ENCODE measurements at regions not wholly inside any gene's neighbourhood (a gene's known extent, or its start where the extent isn't known, plus 50 kb on each side); places are given as distances from the start of the nearest gene placed in this dataset.

DNA sequence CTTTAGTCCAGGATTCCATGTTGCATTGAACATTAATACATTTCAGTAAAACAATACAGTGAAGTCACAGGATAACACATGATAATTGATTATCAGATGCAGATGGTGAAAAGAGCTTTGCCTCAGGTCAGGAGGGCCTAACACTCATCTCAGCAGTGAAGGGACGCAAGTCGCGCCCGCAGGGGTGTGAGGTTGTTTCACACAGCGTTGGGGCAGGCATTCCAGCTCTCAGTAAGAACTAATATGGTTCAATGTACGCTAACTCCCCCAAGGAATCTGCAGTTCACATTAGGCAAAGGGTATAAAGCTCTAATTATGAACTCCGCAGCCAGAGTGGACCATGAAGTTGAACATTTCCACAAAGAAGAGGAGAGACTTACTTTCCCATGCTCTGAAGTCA is 53.1 kb upstream of the ATL2 start:
- Histone ChIP-seq H3K4me3 (ENCODE audit: low read length) (no peak overlapping the region), H3K9me3 (ENCODE audit: control insufficient read depth, insufficient read depth, low read length) (no peaks in the 10 kb centered on the region), H3K4me2 (ENCODE audit: low read length) (no peak overlapping the region), H3F3A (ENCODE audit: control insufficient read depth, insufficient read depth) (no peaks in the 10 kb centered on the region), H3K9me2 (replicated peaks; ENCODE audit: control insufficient read depth, low read length) (no peaks in the 10 kb centered on the region), H3K36me3 (ENCODE audit: control insufficient read depth, low read length) (no peaks in the 10 kb centered on the region), H3K27me3 (ENCODE audit: control insufficient read depth, low read length) (no peaks in the 10 kb centered on the region), H4K20me1 (ENCODE audit: control insufficient read depth, insufficient read depth, low read depth, low read length) (no peaks in the 10 kb centered on the region), H3K27ac (ENCODE audit: low read depth, low read length) (no peak overlapping the region), H3K79me2 (ENCODE audit: control insufficient read depth, low read length) (no peaks in the 10 kb centered on the region), H3K4me1 (ENCODE audit: control insufficient read depth, low read length) (no peaks in the 10 kb centered on the region)
- TF ChIP-seq EZH2phosphoT487 (IDR thresholded peaks at IDR 0.05; ENCODE audit: borderline replicate concordance, low read length) = no peak

GRCh38 chr2:38427936-38428335 is 50.9 kb upstream of the ATL2 start:
- Histone ChIP-seq H3F3A (ENCODE audit: control insufficient read depth, insufficient read depth) (no peaks in the 10 kb centered on the region), H3K9me3 (ENCODE audit: control insufficient read depth, insufficient read depth, low read length) (no peaks in the 10 kb centered on the region), H3K9me2 (replicated peaks; ENCODE audit: control insufficient read depth, low read length) (no peaks in the 10 kb centered on the region), H3K27me3 (ENCODE audit: control insufficient read depth, low read length) (no peaks in the 10 kb centered on the region), H3K4me1 (ENCODE audit: control insufficient read depth, low read length) (no peaks in the 10 kb centered on the region), H3K79me2 (ENCODE audit: control insufficient read depth, low read length) (no peaks in the 10 kb centered on the region), H3K4me3 (ENCODE audit: low read length) (no peak overlapping the region), H3K36me3 (ENCODE audit: control insufficient read depth, low read length) (no peaks in the 10 kb centered on the region), H3K27ac (ENCODE audit: low read depth, low read length) (no peak overlapping the region), H4K20me1 (ENCODE audit: control insufficient read depth, insufficient read depth, low read depth, low read length) (no peaks in the 10 kb centered on the region), H3K4me2 (ENCODE audit: low read length) (no peak overlapping the region)
- TF ChIP-seq, protein P1, sequence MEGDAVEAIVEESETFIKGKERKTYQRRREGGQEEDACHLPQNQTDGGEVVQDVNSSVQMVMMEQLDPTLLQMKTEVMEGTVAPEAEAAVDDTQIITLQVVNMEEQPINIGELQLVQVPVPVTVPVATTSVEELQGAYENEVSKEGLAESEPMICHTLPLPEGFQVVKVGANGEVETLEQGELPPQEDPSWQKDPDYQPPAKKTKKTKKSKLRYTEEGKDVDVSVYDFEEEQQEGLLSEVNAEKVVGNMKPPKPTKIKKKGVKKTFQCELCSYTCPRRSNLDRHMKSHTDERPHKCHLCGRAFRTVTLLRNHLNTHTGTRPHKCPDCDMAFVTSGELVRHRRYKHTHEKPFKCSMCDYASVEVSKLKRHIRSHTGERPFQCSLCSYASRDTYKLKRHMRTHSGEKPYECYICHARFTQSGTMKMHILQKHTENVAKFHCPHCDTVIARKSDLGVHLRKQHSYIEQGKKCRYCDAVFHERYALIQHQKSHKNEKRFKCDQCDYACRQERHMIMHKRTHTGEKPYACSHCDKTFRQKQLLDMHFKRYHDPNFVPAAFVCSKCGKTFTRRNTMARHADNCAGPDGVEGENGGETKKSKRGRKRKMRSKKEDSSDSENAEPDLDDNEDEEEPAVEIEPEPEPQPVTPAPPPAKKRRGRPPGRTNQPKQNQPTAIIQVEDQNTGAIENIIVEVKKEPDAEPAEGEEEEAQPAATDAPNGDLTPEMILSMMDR (IDR thresholded peaks at IDR 0.05; ENCODE audit: low read depth, low read length, poor library complexity, severe bottlenecking) = no peak
- no peak for TF ChIP-seq EZH2phosphoT487 (IDR thresholded peaks at IDR 0.05; ENCODE audit: borderline replicate concordance, low read length)

DNA sequence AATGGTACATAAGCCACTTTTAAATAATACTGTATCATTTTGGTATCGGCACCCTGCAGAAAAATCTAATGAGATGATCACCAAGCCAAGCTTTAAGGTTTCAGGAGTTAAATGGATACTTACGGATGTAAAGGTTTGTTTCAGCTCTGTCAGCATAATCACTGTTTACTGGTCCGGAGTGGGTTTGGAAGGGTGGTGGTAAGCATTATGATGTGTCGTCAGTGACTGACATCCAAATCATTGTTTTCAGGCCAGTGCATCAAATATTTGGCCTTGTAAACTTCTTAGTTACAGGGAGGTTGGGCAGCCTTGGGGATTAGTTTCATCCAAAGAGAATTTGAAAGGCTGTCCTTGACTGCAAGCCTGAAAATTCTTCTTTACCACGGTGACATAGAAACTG is 50.0 kb upstream of the ATL2 start:
- peaks cover under 1% of the 10 kb centered on the region for H3K4me1 ChIP-seq (ENCODE audit: control insufficient read depth, low read length)
- H3K27me3 ChIP-seq (ENCODE audit: control insufficient read depth, low read length) = no peaks in the 10 kb centered on the region
- no peaks in the 10 kb centered on the region for H3F3A ChIP-seq (ENCODE audit: control insufficient read depth, insufficient read depth)
- H3K79me2 ChIP-seq (ENCODE audit: control insufficient read depth, low read length) = no peaks in the 10 kb centered on the region
- H3K9me3 ChIP-seq (ENCODE audit: control insufficient read depth, insufficient read depth, low read length) = no peaks in the 10 kb centered on the region
- H3K4me2 ChIP-seq (ENCODE audit: low read length) = no peak overlapping the region
- no peaks in the 10 kb centered on the region for H4K20me1 ChIP-seq (ENCODE audit: control insufficient read depth, insufficient read depth, low read depth, low read length)
- H3K9me2 ChIP-seq (replicated peaks; ENCODE audit: control insufficient read depth, low read length) = no peaks in the 10 kb centered on the region
- H3K36me3 ChIP-seq (ENCODE audit: control insufficient read depth, low read length) = no peaks in the 10 kb centered on the region
- TF ChIP-seq, protein P1 (IDR thresholded peaks at IDR 0.05; ENCODE audit: low read depth, low read length, poor library complexity, severe bottlenecking) = no peak
- TF ChIP-seq EZH2phosphoT487 (IDR thresholded peaks at IDR 0.05; ENCODE audit: borderline replicate concordance, low read length) = no peak
- H3K4me3 ChIP-seq (ENCODE audit: low read length) = no peak overlapping the region
- no peak overlapping the region for H3K27ac ChIP-seq (ENCODE audit: low read depth, low read length)
